OCI-LY7 (cell line): ENCODE measurements at regions not wholly inside any gene's neighbourhood (a gene's known extent, or its start where the extent isn't known, plus 50 kb on each side); places are given as distances from the start of the nearest gene placed in this dataset.

Experiments used
- EZH2phosphoT487 ChIP-seq: fragments of 200-600 bp; sonication (generic); IDR thresholded peaks from 2 replicates; pipeline ENCODE4 v1.6.1; 2018; ENCODE audit warnings: low read depth, borderline replicate concordance, mild to moderate bottlenecking, mixed run types, antibody characterized with exemption, low read length, moderate library complexity, mixed read lengths
- TF ChIP-seq, protein P1 (sequence below): fragments of 200-600 bp; sonication (generic); conservative IDR thresholded peaks from 2 replicates; pipeline ENCODE4 v1.5.1; 2014; ENCODE audit warnings: mild to moderate bottlenecking, antibody characterized with exemption, low read length, moderate library complexity, mixed read lengths

DNA sequence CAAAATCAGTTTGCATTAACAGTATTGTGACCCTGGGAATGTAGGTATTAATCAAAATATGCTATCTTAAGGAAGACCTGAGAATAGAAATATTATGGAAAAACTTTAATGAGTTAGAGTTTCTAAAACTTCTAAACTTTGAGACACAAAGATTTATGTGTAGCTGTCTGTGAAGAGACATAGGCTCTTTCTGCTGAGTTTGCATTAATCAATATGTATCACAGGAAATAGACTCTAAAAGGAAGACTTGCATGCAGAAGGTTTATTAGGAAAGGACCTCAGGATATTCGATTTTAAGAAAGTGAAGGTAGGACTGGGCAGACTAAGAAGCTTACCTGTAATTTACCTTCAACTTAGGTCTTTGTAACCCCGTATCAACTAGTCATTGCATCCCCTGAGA is 494.8 kb upstream of the NRXN1 start:
- TF ChIP-seq, protein P1, sequence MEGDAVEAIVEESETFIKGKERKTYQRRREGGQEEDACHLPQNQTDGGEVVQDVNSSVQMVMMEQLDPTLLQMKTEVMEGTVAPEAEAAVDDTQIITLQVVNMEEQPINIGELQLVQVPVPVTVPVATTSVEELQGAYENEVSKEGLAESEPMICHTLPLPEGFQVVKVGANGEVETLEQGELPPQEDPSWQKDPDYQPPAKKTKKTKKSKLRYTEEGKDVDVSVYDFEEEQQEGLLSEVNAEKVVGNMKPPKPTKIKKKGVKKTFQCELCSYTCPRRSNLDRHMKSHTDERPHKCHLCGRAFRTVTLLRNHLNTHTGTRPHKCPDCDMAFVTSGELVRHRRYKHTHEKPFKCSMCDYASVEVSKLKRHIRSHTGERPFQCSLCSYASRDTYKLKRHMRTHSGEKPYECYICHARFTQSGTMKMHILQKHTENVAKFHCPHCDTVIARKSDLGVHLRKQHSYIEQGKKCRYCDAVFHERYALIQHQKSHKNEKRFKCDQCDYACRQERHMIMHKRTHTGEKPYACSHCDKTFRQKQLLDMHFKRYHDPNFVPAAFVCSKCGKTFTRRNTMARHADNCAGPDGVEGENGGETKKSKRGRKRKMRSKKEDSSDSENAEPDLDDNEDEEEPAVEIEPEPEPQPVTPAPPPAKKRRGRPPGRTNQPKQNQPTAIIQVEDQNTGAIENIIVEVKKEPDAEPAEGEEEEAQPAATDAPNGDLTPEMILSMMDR, result no peak
- TF ChIP-seq EZH2phosphoT487, result no peak
